ENCODE measurements at regions not wholly inside any gene's neighbourhood (a gene's known extent, or its start where the extent isn't known, plus 50 kb on each side); places are given as distances from the start of the nearest gene placed in this dataset.

GRCh38 chr2:217168496-217168895 is 308.6 kb upstream of the TNP1 start:
- H3K4me1 ChIP-seq (ENCODE audit: control insufficient read depth, insufficient read depth, low read length), result no peaks in the 10 kb centered on the region
- POLR2A ChIA-PET, result no interaction called here
- in situ Hi-C loops (cut with HindIII; ENCODE audit: low pct_unique_long_range_greater_than_20kb, low sequenced_read_pairs) (no loop called here), intact Hi-C loops (cut with micrococcal nuclease; ENCODE audit: unreplicated experiment) (no loop called here)
- TF ChIP-seq, protein P1, sequence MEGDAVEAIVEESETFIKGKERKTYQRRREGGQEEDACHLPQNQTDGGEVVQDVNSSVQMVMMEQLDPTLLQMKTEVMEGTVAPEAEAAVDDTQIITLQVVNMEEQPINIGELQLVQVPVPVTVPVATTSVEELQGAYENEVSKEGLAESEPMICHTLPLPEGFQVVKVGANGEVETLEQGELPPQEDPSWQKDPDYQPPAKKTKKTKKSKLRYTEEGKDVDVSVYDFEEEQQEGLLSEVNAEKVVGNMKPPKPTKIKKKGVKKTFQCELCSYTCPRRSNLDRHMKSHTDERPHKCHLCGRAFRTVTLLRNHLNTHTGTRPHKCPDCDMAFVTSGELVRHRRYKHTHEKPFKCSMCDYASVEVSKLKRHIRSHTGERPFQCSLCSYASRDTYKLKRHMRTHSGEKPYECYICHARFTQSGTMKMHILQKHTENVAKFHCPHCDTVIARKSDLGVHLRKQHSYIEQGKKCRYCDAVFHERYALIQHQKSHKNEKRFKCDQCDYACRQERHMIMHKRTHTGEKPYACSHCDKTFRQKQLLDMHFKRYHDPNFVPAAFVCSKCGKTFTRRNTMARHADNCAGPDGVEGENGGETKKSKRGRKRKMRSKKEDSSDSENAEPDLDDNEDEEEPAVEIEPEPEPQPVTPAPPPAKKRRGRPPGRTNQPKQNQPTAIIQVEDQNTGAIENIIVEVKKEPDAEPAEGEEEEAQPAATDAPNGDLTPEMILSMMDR (IDR thresholded peaks at IDR 0.05), result no peak
- TF ChIP-seq SIN3A (IDR thresholded peaks at IDR 0.05; ENCODE audit: borderline replicate concordance, insufficient read depth, low read depth, low read length) (no peak), REST (IDR thresholded peaks at IDR 0.05; ENCODE audit: insufficient read depth in 1 of 2, low read depth in 2 of 2, low read length in 1 of 2) (no peak), POLR2AphosphoS5 (IDR thresholded peaks at IDR 0.05; ENCODE audit: low read depth, low read length) (no peak), TCF7L2 (IDR thresholded peaks at IDR 0.05; ENCODE audit: low read depth, low read length) (no peak)
- no peaks in the 10 kb centered on the region for H3K9me3 ChIP-seq (ENCODE audit: control insufficient read depth, insufficient read depth, low read depth, low read length)
- no peaks in the 10 kb centered on the region for H3K36me3 ChIP-seq (ENCODE audit: control insufficient read depth, insufficient read depth, low read length)
- CTCF ChIA-PET, result no interaction called here
- DNase-seq (ENCODE audit: low read depth, low spot score) (no peak), ATAC-seq (no peak)
- no TSS peak for BruUV-seq (replicated peaks)
- H3K4me3 ChIP-seq (ENCODE audit: low read depth in 2 of 2, low read length in 2 of 2), result no peak overlapping the region
- H3K27me3 ChIP-seq (ENCODE audit: control insufficient read depth, insufficient read depth, low read length), result no peaks in the 10 kb centered on the region
- H3K27ac ChIP-seq (ENCODE audit: low read length), result no peak overlapping the region

DNA sequence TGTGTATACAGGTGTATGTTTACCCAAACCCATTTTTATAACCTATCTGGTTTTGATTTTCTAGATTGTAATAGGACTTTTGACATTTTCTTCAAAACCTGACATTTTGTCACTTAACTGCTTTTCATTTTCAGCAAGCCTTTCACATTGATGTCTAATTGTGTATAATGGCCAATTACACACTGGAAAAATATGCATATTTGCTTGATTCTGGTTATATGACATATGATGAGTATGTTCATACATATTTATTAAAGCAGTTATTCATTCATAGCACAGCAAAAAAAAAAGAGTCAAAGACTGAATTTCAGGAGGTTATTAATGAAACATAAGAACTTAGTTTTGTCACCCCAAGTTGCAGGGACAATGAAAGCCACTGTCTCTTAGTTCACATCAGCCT is 307.7 kb upstream of the TNP1 start:
- Histone ChIP-seq H3K4me3 (ENCODE audit: low read depth in 2 of 2, low read length in 2 of 2) (no peak overlapping the region), H3K27ac (ENCODE audit: low read length) (no peak overlapping the region), H3K27me3 (ENCODE audit: control insufficient read depth, insufficient read depth, low read length) (no peaks in the 10 kb centered on the region), H3K4me1 (ENCODE audit: control insufficient read depth, insufficient read depth, low read length) (no peaks in the 10 kb centered on the region), H3K9me3 (ENCODE audit: control insufficient read depth, insufficient read depth, low read depth, low read length) (no peaks in the 10 kb centered on the region), H3K36me3 (ENCODE audit: control insufficient read depth, insufficient read depth, low read length) (no peaks in the 10 kb centered on the region)
- ATAC-seq (no peak), DNase-seq (ENCODE audit: low read depth, low spot score) (no peak)
- no TSS peak for BruUV-seq (replicated peaks)
- in situ Hi-C loops (cut with HindIII; ENCODE audit: low pct_unique_long_range_greater_than_20kb, low sequenced_read_pairs) (no loop called here), intact Hi-C loops (cut with micrococcal nuclease; ENCODE audit: unreplicated experiment) (no loop called here)
- TF ChIP-seq, protein P1 (IDR thresholded peaks at IDR 0.05), result no peak
- no peak for TF ChIP-seq REST (IDR thresholded peaks at IDR 0.05; ENCODE audit: insufficient read depth in 1 of 2, low read depth in 2 of 2, low read length in 1 of 2)
- TF ChIP-seq TCF7L2 (IDR thresholded peaks at IDR 0.05; ENCODE audit: low read depth, low read length), result no peak
- no peak for TF ChIP-seq SIN3A (IDR thresholded peaks at IDR 0.05; ENCODE audit: borderline replicate concordance, insufficient read depth, low read depth, low read length)
- no peak for TF ChIP-seq POLR2AphosphoS5 (IDR thresholded peaks at IDR 0.05; ENCODE audit: low read depth, low read length)
- ChIA-PET CTCF (no interaction called here), POLR2A (no interaction called here)

Data from Panc1 (cell line).